HepG2 (cell line): ENCODE measurements at regions not wholly inside any gene's neighbourhood (a gene's known extent, or its start where the extent isn't known, plus 50 kb on each side); places are given as distances from the start of the nearest gene placed in this dataset.

Experiments used
- ATAC-seq: fragments of 200-7000 bp; cut with Tn5 transposase; 3 replicates; pipeline ENCODE4 v1.9.1; 2020; ENCODE audit warnings: mild to moderate bottlenecking, moderate library complexity
- BruUV-seq: library from RNA; stranded (reverse); fragments of 400-500 nt; replicated peaks from 2 replicates; lab custom pipeline; 2021; lab: Mats Ljungman, UMichigan
- CTCF ChIA-PET: fragments of 300-600 bp; formaldehyde crosslinking; extraction: SDS; loops from one replicate; lab custom pipeline; 2021; ENCODE audit warnings: low total read pairs, inconsistent platforms, low intra/inter-chr PET ratio; lab: Yijun Ruan, JAX
- POLR2A ChIA-PET: fragments of 350-600 bp; sonication (Branson Sonifier 250); formaldehyde crosslinking; loops from one replicate; lab custom pipeline; 2020; ENCODE audit warnings: antibody characterized with exemption, inconsistent platforms; lab: Yijun Ruan, JAX
- DNase-seq: peaks from one replicate; pipeline ENCODE4 v3.0.0-alpha.2; 2015; ENCODE audit warnings: low spot score
- FAIRE-seq: peaks from 3 replicates; lab custom pipeline; 2011; peaks lifted over from hg19 to GRCh38; lab: Jason Lieb, UNC
- H2AFZ ChIP-seq: one replicate; pipeline ENCODE4 v1.6.1; 2011; ENCODE audit warnings: low read length, inconsistent platforms
- H3K27ac ChIP-seq: fragments of 300-600 bp; 3 replicates; pipeline ENCODE4 v1.8.0; 2011; ENCODE audit warnings: mixed run types, mild to moderate bottlenecking, mixed read lengths, low read length, inconsistent platforms; ENCODE audit not compliant: insufficient read depth; ENCODE audit errors: extremely low read length
- H3K27me3 ChIP-seq, 2 experiments: fragments of 200-600 bp in 1 of 2; 2 replicates in 1 of 2; 3 replicates in 1 of 2; pipeline versions ENCODE4 v1.6.0 to v1.8.0; 2011; ENCODE audit warnings: low read length in 2 of 2, mild to moderate bottlenecking in 2 of 2, moderate library complexity in 2 of 2, inconsistent platforms in 1 of 2; ENCODE audit not compliant: insufficient read depth in 2 of 2, control insufficient read depth in 1 of 2
- H3K36me3 ChIP-seq, 2 experiments: fragments of 200-600 bp in 1 of 2; replicated peaks in 1 of 2; 2 replicates in 1 of 2; 3 replicates in 1 of 2; pipeline versions ENCODE4 v1.5.1 to v1.8.0; 2011; ENCODE audit warnings: low read length in 2 of 2, inconsistent platforms in 1 of 2; ENCODE audit not compliant: insufficient read depth in 2 of 2, control insufficient read depth in 1 of 2
- H3K4me1 ChIP-seq: 2 replicates; pipeline ENCODE4 v1.5.1; 2012; ENCODE audit warnings: low read length, inconsistent platforms; ENCODE audit not compliant: insufficient read depth
- H3K4me2 ChIP-seq: 2 replicates; pipeline ENCODE4 v1.6.0; 2011; ENCODE audit warnings: low read depth, low read length, inconsistent platforms
- H3K4me3 ChIP-seq, 3 experiments: fragments of 200-600 bp in 1 of 3; sonication (generic), shearing (Covaris generic) in 1 of 3; replicated peaks in 1 of 3; 2 replicates each; pipeline ENCODE4 v1.5.1; 2011 to 2016; ENCODE audit warnings: low read length in 3 of 3, inconsistent platforms in 2 of 3, low read depth in 2 of 3, mild to moderate bottlenecking in 2 of 3, control low read depth in 1 of 3, mixed read lengths in 1 of 3; ENCODE audit not compliant: insufficient read depth in 1 of 3
- H3K79me2 ChIP-seq: one replicate; pipeline ENCODE4 v1.6.1; 2011; ENCODE audit warnings: low read length, inconsistent platforms; ENCODE audit not compliant: insufficient read depth
- H3K9ac ChIP-seq: 2 replicates; pipeline ENCODE4 v1.6.0; 2011; ENCODE audit warnings: mild to moderate bottlenecking, low read depth, low read length, inconsistent platforms; ENCODE audit not compliant: insufficient read depth
- H3K9me3 ChIP-seq: 2 replicates; pipeline ENCODE4 v1.5.1; 2012; ENCODE audit warnings: mild to moderate bottlenecking, low read length
- H4K20me1 ChIP-seq: 2 replicates; pipeline ENCODE4 v1.6.0; 2011; ENCODE audit warnings: inconsistent platforms, mild to moderate bottlenecking, low read length, moderate library complexity; ENCODE audit not compliant: insufficient read depth
- AHR ChIP-seq: IDR thresholded peaks from 2 replicates; pipeline ENCODE4 v1.6.1; 2018; ENCODE audit warnings: missing genetic modification reagents, missing compliant biosample characterization
- CREBL2 ChIP-seq: sonication (generic); formaldehyde crosslinking; IDR thresholded peaks from 2 replicates; pipeline ENCODE4 v1.8.1; 2023; ENCODE audit warnings: missing genetic modification reagents, mild to moderate bottlenecking, borderline replicate concordance
- GMEB2 ChIP-seq: IDR thresholded peaks from 2 replicates; pipeline ENCODE4 v1.6.1; 2016; ENCODE audit warnings: missing biosample characterization, missing genetic modification reagents, low read depth
- HIC2 ChIP-seq: sonication (generic); formaldehyde crosslinking; IDR thresholded peaks from 2 replicates; pipeline ENCODE4 v1.9.0; 2022; ENCODE audit warnings: low read depth, missing genetic modification reagents
- HMG20A ChIP-seq: IDR thresholded peaks from 2 replicates; pipeline ENCODE4 v1.6.1; 2016; ENCODE audit warnings: borderline replicate concordance
- HNRNPLL ChIP-seq: fragments of 200-400 bp; formaldehyde crosslinking; IDR thresholded peaks from 2 replicates; pipeline ENCODE4 v1.6.1; 2017; ENCODE audit warnings: mild to moderate bottlenecking, low read depth, low read length; ENCODE audit not compliant: poor library complexity, severe bottlenecking
- PAX8 ChIP-seq: sonication (generic); formaldehyde crosslinking; IDR thresholded peaks from 2 replicates; pipeline ENCODE4 v1.8.0; 2022; ENCODE audit warnings: mild to moderate bottlenecking, missing genetic modification reagents, borderline replicate concordance
- TOE1 ChIP-seq: sonication (generic); formaldehyde crosslinking; IDR thresholded peaks from 2 replicates; pipeline ENCODE4 v1.4.0; 2020; ENCODE audit warnings: mild to moderate bottlenecking, missing genetic modification reagents
- U2AF2 ChIP-seq: fragments of 200-400 bp; formaldehyde crosslinking; IDR thresholded peaks from 2 replicates; pipeline ENCODE4 v1.6.1; 2017; ENCODE audit warnings: low read depth, mild to moderate bottlenecking, low read length
- ZNF136 ChIP-seq: sonication (generic); formaldehyde crosslinking; IDR thresholded peaks from 2 replicates; pipeline ENCODE4 v1.8.1; 2022; ENCODE audit warnings: low read depth, mild to moderate bottlenecking, moderate library complexity, missing genetic modification reagents
- ZNF567 ChIP-seq: sonication (generic); formaldehyde crosslinking; IDR thresholded peaks from 2 replicates; pipeline ENCODE4 v1.8.1; 2023; ENCODE audit warnings: mild to moderate bottlenecking, missing genetic modification reagents, borderline replicate concordance
- WGBS: methylation state at CpG from one replicate; pipeline ENCODE4 v1.1.6; 2017; ENCODE audit warnings: low lambda C conversion rate; 5-methylcytosine and 5-hydroxymethylcytosine counted together
- in situ Hi-C: cut with HindIII; loops from 2 replicates; pipeline ENCODE4 v1.10.0; 2017; ENCODE audit warnings: low pct_unique_long_range_greater_than_20kb; ENCODE audit not compliant: extremely low pct_ligation_motif_present
- intact Hi-C: fragments of 100-400 bp; cut with micrococcal nuclease; formaldehyde crosslinking; loops from one replicate; pipeline ENCODE4 v1.10.0; 2022; ENCODE audit not compliant: unreplicated experiment

GRCh38 chr2:149715894-149716293 lies 128.3 kb upstream of the MMADHC start:
- H3K4me2 ChIP-seq, result no peak overlapping the region
- H3K36me3 ChIP-seq, result no peaks in the 10 kb centered on the region
- no peak for FAIRE-seq
- DNase-seq, result no peak
- H4K20me1 ChIP-seq, result no peaks in the 10 kb centered on the region
- no peaks in the 10 kb centered on the region for H3K27me3 ChIP-seq
- H3K4me1 ChIP-seq, result 0 out of 2 replicates have a peak, but pooled peaks cover 5% of the 10 kb centered on the region
- in situ Hi-C loops, result loop anchor here (10.0 kb wide), 1 partner anchor 111 kb away; no protein-coding TSS in a partner anchor
- H3K27ac ChIP-seq, result no peak overlapping the region
- intact Hi-C loops, result loop anchor here (1.0 kb wide), 1 partner anchor 119 kb away; no protein-coding TSS in a partner anchor
- 68% methylated on average over 2 of the region's 2 CpGs for WGBS
- no peaks in the 10 kb centered on the region for H3K9me3 ChIP-seq
- ATAC-seq, result no peak
- POLR2A ChIA-PET, result no interaction called here
- no peak overlapping the region for H2AFZ ChIP-seq
- no peak overlapping the region for H3K4me3 ChIP-seq
- no peak overlapping the region for H3K9ac ChIP-seq
- H3K79me2 ChIP-seq, result no peaks in the 10 kb centered on the region
- BruUV-seq, result no TSS peak
- CTCF ChIA-PET, result interaction anchor here (1.6 kb wide), 2 partner anchors 117 to 118 kb away, joined by 3 to 9 read pairs; no protein-coding TSS in a partner anchor
- TF ChIP-seq CREBL2 (CRISPR knock-in tag), result no peak
- no peak for TF ChIP-seq HNRNPLL
- TF ChIP-seq ZNF136 (CRISPR knock-in tag), result no peak
- TF ChIP-seq GMEB2 (CRISPR knock-in tag), result no peak
- TF ChIP-seq ZNF567 (CRISPR knock-in tag), result no peak
- no peak for TF ChIP-seq PAX8 (CRISPR knock-in tag)
- TF ChIP-seq HIC2 (CRISPR knock-in tag), result no peak
- TF ChIP-seq U2AF2, result no peak
- TF ChIP-seq HMG20A (CRISPR knock-in tag), result no peak
- TF ChIP-seq AHR (CRISPR knock-in tag), result no peak
- no peak for TF ChIP-seq TOE1 (CRISPR knock-in tag)
